HG03159 (cell line): ENCODE measurements at regions not wholly inside any gene's neighbourhood (a gene's known extent, or its start where the extent isn't known, plus 50 kb on each side); places are given as distances from the start of the nearest gene placed in this dataset.
"Not testable (repeated sequence)": the region's sequence is repeated elsewhere in the genome, so short reads cannot be mapped to it uniquely, and the experiment has no call there.

Experiments used
- ATAC-seq: cut with Tn5 transposase; IDR thresholded peaks from one replicate; pipeline ENCODE4 v1.9.1; 2021; ENCODE audit warnings: mild to moderate bottlenecking, moderate library complexity; ENCODE audit not compliant: unreplicated experiment

GRCh38 chr4:156117743-156118142 lies 164.1 kb upstream of the CTSO start:
- ATAC-seq, result no peak

- ATAC-seq, result no peak
Measured at GRCh38 chr4:156116991-156117390, 163.3 kb upstream of the CTSO start.

GRCh38 chr4:156113138-156113765 lies 159.6 kb upstream of the CTSO start:
- ATAC-seq, result no peak

- no peak for ATAC-seq
Measured at GRCh38 chr4:156111686-156112085, 158.0 kb upstream of the CTSO start.

GRCh38 chr4:156109943-156110900 lies 156.6 kb upstream of the CTSO start:
- ATAC-seq, result no peak

GRCh38 chr4:156109087-156109486 lies 155.4 kb upstream of the CTSO start:
- ATAC-seq, result not testable (repeated sequence)

- ATAC-seq, result no peak
Measured at GRCh38 chr4:156103311-156103710, 149.6 kb upstream of the CTSO start.

GRCh38 chr4:156102411-156102810 lies 148.7 kb upstream of the CTSO start:
- ATAC-seq, result no peak

GRCh38 chr4:156101571-156101970 lies 147.9 kb upstream of the CTSO start:
- ATAC-seq, result no peak

GRCh38 chr4:156100651-156101050 lies 147.0 kb upstream of the CTSO start:
- ATAC-seq, result no peak

GRCh38 chr4:156098805-156099204 lies 145.1 kb upstream of the CTSO start:
- ATAC-seq, result no peak

GRCh38 chr4:156085100-156085499 lies 131.4 kb upstream of the CTSO start:
- ATAC-seq, result no peak

GRCh38 chr4:156084373-156084772 lies 130.7 kb upstream of the CTSO start:
- no peak for ATAC-seq

GRCh38 chr4:156073976-156074375 lies 120.3 kb upstream of the CTSO start:
- ATAC-seq, result no peak

- ATAC-seq, result no peak
Measured at GRCh38 chr4:156060661-156061060, 107.0 kb upstream of the CTSO start.

GRCh38 chr4:156053174-156053573 lies 99.5 kb upstream of the CTSO start:
- ATAC-seq, result no peak

- ATAC-seq, result no peak
Measured at GRCh38 chr4:156052116-156052515, 98.5 kb upstream of the CTSO start.

- no peak for ATAC-seq
Measured at GRCh38 chr4:156038772-156039171, 85.1 kb upstream of the CTSO start.

GRCh38 chr4:156036496-156036895 lies 82.8 kb upstream of the CTSO start:
- no peak for ATAC-seq

- no peak for ATAC-seq
Measured at GRCh38 chr4:156029691-156030090, 76.0 kb upstream of the CTSO start.

- ATAC-seq, result no peak
Measured at GRCh38 chr4:156021298-156021697, 67.6 kb upstream of the CTSO start.

GRCh38 chr4:156019246-156019645 lies 65.6 kb upstream of the CTSO start:
- ATAC-seq, result no peak
